G401.6 (cell line): ENCODE measurements at regions not wholly inside any gene's neighbourhood (a gene's known extent, or its start where the extent isn't known, plus 50 kb on each side); places are given as distances from the start of the nearest gene placed in this dataset.
"Not testable (repeated sequence)": the region's sequence is repeated elsewhere in the genome, so short reads cannot be mapped to it uniquely, and the experiment has no call there.

ENCODE experiments used
- FAIRE-seq: peaks from 2 replicates; lab custom pipeline; 2012; peaks lifted over from hg19 to GRCh38; lab: Jason Lieb, UNC

DNA sequence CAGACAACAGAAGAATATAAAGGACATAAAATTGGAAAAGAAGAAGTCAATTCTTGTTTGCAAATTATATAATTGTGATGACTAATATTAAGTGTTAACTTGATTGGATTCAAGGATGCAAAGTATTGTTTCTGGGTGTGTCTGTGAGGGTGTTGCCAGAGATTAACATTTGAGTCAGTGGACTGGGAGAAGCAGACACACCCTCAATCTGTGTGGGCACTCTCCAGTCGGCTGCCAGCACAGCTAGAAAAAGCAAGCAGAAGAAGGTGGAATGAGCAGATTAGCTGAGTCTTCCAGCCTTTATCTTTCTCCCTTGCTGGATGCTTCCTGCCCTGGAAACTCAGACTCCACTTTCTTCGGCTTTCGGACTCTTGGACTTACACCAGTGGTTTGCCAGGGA lies 51.7 kb downstream of the UBE2NL start:
- no peak for FAIRE-seq

DNA sequence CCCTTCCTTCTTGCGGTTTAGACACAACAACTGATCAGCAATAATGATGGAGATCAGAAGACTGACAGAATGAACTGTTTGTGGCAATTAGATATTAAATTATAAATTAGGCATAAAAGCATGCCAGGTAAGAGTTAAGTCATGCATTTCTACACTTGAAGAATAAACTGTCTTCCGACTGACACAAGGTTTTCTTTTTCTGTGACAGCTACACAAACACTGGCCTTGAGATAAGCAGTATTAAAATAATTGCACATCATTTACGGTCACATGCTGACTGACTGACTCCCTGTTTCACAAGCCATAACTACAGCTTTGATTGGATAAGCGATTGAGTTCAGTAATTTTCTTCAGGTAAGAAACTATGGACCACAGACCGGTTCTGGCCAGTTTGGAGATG lies 56.2 kb downstream of the UBE2NL start:
- FAIRE-seq, result no peak

DNA sequence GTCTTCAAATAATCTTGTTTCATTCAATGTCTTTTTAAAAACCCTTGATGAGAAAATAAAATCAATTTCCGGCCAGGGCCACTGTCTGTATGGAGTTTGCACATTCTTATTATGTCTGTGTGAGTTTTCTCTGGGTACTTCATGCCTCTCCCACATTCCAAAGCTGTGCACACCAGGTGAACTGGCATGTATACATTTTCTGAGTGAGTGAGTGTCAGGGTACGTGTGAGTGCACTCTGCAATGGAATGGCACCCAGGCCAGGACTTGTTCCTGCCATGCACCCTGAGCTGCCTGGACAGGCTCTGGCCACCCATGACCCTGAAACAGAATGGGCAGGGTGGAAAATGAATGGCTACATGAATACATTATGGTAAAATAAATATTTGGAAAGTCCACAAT lies 61.3 kb downstream of the UBE2NL start:
- FAIRE-seq, result no peak

DNA sequence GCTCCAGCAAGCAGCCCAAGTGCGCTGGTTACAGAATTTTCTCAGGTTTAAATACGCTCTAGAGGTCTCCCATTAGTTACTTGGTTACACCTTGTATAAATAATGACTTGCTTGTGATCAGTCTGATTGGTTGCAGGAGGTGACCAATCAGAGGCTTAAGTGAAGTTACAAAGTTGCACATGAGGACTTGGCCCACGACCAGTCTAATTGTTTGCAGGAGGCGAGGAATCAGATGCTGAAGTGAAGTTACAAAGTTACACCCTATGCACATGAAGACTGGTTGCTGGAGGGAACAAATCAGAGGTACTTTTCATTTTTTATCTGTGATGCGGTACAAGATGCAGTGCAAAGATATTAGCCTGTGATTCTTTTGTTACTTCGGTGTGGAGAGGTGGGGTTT lies 80.7 kb downstream of the UBE2NL start:
- no peak for FAIRE-seq

DNA sequence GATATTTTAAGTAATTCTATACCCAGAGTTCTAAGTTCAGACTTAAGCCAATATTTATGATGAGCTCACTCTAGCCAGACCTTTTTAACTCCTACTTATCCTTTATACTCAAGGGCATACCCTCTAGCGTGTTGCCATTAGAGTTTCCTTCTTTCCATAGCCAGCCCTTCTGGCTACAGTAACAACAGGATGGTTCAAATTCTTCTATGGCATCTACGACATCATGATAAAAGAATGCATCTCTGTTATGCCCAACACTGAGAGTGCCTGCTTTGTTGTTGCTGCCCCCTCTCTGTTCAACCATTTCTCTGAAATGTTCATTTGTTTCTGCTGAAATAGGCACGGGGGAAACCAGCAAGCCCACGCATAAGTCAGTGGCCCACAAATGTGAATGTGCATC lies 104.5 kb downstream of the UBE2NL start:
- no peak for FAIRE-seq

DNA sequence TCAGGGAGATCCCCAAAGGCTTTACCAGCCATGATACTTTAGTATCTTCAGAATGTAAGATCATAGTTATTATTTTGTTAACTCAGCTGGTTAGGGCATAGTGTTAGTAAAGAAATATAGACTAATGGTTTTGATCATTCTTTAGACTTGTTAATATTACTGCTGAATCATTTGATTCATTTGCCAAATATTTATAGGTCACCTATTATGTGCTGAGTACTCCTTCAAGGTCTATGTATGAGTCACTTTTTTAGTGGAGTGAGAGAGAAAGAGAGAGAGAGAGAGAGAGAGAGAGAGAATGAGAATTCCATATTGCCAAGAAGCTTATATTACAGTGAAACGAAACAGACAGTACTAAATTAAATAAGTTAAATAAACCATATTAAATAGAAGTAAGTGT lies 110.3 kb downstream of the UBE2NL start:
- no peak for FAIRE-seq

DNA sequence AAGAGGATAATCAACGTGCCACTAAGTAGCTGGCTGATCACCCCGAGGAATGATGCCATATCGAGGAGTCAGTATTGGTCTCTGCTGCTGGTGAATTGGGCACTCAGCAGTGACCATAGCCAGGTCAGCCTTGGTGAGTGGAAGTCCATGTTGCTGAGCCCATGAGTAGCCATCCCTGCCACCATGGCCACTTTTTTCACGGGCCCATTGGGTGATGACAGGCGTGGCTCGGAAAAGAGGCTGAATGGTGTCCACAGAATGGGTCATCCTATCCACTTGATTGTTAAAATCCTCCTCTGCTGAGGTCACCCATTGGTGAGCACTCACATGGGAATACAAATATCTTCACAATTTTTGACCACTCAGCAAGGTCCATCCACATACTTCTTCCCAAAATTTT lies 114.4 kb downstream of the UBE2NL start:
- no peak for FAIRE-seq

DNA sequence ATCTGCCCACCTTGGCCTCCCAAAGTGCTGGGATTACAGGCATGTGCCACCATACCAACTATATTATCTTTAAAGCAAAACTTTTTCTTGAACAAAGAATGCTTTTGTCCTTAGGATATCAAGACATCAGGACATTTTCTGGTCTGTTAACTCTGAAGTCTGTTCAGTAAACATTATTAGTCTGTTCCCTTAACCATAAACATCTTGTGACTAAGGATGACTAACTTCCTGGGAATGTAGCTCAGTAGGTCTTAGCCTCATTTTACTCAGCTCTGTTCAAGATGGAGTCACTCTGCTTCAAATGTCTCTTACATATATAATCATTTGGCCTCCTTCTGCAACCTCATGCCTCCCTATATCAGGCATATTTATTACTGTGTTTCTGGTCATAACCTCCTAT lies 122.9 kb downstream of the UBE2NL start:
- no peak for FAIRE-seq

DNA sequence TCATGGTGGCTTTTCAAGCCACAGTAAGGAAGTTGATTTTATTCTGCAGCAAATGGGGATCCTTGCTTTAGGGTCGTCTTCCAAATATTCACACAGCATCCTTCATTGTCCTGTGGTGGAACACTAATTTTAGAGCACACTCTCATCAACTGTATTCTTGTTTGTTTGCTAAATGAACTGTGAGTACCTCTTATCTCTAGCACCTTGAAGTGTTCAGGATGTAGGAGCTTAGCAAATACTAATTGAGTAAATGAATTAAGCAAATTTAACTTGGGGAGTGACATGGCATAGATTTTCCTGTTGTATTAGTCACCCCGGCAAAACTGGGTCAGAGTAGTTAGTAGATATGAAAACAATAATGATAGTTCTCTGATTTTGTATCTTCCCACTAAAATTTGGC lies 156.9 kb downstream of the UBE2NL start:
- no peak for FAIRE-seq

DNA sequence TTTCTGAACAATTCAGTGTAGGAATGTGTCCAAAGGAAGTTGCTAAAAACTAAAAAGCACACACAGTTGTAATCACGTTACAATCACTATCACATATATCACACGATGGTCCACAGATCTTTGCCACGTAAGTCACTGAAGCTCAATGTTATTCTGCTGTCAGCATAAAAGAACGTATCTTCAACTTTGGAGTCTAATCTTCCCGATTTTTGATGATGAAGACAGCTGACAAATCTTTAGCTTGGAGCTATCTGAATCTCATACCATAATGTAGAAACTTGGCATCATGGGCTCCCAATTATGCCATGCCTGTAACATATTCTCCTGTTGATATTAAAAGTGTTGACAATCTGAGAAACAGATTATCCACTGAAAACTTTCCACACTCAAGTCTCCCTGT lies 158.4 kb downstream of the UBE2NL start:
- no peak for FAIRE-seq

DNA sequence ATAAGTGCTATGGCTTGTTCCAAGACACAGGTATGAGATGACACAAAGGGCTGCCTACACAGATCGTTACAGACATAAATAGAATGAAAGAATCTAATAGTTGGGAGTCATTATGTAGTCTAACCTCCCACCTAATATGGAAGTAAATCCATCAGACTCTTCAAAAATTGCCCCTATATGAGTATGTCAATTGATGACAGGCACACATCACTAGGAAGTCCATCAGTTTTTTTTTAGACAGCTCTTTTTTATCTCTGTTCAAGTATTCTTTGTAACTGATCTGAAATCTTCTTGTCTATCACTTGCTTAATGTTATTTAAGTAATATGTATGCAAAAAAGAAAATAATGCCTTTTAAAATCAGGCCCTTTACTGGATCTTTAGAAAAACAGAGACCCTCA lies 191.6 kb downstream of the UBE2NL start:
- no peak for FAIRE-seq

DNA sequence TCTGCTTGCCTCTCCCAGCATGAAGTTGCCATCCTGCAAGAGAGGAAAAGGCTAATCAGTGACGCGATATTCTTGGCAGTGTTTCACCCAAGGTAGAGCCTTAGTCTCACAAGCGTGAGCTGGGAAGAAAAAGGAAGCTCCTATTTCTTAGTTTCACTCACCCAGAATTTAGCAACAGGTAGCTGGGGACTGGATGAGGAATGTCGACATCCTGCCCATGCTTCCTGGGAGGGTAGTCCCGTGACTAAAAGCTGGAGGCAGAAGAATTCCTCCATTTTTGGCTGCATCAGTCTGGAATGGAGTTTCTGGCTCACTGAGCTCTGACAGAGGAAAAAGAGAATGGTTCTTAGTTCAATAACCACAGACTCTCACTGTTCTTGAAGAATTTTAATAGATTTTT lies 198.4 kb downstream of the UBE2NL start:
- FAIRE-seq, result not testable (repeated sequence)

DNA sequence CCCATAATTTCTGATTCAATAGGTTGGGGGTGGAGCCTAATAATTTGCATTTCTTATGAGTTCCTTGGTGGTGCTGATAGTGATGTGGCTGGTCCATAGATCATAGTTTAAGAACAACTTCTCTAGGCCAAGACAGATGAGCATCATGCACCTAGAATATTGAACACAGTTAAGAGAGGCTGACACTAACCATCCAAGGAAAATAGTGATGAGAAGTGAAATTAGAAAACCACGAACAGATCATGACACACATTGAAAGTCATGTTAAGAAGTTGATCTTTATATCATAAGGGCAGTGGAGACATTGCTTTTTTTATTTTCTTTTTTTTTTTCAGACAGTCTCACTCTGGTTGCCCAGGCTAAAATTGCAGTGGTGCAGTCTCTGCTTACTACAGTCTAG lies 205.8 kb downstream of the UBE2NL start:
- not testable (repeated sequence) for FAIRE-seq

DNA sequence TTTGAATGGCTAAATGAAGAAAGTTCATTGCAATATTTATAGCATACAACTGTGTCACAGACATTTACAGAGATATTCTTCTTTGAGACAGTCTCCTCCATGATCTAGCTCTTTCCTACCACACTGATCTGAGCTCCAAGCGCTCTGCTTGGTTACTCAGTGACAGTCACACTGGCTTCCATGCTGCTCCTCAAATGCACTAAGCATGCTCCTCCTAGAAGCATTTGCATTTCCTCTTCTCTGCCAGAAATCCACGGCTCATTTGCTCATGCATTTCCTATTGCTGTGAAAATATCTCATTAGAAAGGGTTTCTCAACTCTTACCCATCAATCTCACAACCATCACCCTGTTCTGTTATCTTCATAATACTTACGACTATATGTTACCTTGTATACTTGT lies 208.2 kb downstream of the UBE2NL start:
- not testable (repeated sequence) for FAIRE-seq

DNA sequence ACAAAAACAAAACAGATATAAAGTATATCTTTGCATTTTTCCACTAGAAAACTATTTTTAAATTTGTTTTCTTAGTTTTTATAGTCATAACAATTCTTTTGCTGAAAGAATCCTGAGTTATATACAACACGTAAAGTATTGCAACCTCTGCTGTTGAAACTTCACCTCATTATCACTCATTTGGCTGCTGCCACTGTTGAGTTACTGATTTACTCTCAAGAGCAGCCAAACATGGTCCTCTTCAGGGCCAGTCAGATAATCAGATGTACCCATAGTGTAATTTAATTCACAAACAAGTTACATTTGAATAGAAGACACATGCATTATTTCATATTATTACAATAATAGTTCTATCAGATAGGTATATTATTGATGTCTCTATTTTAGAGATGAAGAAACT lies 235.6 kb downstream of the UBE2NL start:
- peak; percentile 8 for FAIRE-seq

DNA sequence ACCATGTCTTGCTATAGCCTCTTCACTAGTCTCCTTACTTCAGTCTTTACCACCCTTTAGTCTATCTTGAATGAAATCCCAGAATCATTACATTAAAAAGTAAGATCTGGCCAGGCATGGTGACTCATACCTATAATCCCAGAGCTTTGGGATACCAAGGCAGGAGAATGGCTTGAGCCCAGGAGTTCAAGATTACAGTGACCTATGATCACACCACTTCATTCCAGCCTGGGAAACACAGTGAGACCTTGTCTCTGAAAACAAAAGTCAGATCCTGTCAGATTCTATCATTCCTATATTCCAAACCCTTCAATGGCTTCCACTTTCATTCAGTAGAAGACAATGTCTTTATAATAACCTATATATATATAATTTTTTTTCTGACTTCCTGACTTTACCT lies 237.7 kb downstream of the UBE2NL start:
- FAIRE-seq, result not testable (repeated sequence)

DNA sequence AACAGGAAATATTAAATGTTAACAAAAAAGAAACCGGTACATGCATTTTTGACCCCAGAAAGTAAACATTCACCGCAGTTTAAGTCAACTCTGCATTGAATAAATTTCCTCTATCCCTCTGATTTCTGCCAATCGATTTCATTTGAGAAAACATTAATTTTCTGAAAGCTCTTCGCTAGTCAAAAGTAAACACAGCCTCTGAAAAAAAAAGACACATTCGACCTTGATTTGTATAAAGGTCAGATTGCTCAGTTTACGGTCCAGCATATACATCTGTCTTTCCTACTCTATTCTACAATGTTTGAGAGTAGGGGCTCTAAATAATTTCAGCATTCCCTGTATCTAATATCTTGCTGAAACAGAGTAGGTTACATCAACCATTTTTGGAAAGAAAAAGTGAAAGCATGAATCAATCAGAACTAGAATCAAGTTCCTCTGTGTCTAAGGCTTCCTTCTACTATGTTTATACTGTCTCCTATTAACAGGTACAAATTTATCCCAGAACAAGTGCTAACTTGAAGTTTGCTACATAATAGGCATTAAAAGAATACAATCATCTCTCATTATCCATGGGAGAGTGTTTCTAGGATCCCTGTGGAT lies 243.8 kb downstream of the UBE2NL start:
- FAIRE-seq, result not testable (repeated sequence)

DNA sequence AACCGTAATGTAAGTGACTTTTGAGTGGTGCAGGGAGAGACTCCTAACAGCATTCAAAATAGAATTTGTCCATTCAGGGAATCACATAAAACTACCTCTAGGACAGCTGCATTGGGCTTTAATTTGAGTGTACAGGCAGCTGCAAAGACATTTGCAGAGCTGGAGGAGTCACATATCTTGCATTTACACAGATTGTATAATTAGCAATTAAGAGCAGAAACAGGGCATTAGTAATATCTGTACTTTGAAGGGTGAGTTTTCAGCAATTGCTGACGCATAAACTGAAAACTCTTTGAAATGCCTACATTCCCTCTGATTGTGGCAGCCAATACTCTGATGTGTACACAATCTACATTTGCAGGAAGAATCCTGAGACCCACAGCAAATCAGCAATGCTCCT lies 245.6 kb downstream of the UBE2NL start:
- FAIRE-seq, result not testable (repeated sequence)

DNA sequence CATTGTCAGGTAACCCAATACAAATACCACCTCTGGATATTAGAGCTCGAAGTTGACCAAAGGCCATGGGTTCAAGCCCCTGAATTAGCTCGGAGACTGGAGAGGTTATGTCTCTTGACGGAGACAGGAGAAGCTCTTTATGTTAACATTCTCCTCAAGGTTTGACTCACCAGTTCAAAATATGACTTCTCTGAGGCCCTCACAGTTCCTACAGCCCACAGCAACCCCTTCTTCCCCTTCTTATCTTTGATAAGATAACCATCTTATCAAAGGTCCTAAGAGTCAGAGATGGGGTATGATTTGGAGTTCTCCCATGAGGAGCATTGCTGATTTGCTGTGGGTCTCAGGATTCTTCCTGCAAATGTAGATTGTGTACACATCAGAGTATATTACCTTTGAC lies 246.6 kb downstream of the UBE2NL start:
- FAIRE-seq, result not testable (repeated sequence)

DNA sequence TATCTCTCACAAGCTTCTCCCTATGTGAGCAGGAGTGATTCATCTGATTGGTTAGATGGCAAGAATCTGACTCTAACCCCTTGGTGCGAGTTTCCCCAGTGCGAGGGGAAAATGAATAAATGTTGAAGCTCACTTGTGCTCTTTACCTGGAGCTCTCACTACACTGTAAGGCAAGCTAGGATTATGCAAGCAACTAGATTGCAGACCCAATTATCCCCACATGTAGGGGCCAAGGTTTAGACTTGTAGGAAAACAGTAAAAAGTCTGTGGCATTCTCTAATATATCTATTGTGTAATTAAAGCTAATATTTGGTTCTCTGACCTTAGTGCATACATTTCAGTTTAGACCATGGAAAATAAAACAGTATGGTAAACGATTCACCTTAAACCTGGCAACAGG lies 247.2 kb downstream of the UBE2NL start:
- FAIRE-seq, result not testable (repeated sequence)

DNA sequence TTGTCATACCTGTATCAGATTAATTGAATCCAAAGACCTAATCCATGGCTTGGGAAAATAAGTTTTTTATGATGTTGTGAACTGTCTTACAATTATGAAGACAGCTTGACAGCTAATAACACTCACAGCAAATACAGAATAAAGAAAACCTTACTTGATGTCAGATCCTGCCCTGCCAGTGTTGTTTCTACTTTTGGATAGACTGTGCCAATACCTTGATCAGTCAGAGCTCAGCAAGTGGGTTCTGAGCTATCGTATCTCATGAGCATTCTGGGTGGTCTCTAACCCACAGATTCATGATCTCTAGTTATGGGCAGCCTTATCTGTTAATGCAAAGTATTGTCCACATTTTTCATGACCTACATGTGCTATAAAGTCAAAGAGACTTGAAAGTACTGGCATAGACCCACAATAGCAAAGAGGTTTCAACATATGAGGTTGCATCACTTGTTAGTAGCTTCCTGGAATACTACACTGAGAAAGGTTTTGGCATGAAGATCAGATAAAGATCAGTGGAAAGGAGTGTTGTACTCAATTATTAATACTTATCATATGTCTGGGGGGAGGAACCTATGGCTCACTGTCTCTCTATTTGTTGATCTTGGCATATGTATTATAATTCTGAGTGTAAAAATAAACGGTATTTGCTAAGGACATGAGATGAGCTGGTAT lies 250.7 kb downstream of the UBE2NL start:
- FAIRE-seq, result not testable (repeated sequence)

DNA sequence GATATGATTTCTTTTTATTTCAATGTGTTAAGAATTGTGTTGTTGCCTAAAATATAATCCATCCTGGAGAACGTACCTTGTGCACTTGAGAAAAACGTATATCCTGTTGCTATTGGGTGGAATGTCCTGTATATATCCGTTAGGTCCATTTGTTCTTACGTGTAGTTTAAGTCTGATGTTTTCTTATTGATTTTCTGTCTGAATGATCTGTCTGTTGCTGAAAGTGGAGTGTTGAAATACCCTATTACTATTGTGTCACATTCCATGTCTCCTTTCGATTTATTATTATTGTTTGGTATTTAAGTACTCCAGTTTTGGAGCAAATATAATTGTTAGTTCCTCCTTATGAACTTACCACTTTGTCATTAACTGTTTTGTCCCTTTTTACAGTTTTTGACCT lies 270.6 kb downstream of the UBE2NL start:
- not testable (repeated sequence) for FAIRE-seq

DNA sequence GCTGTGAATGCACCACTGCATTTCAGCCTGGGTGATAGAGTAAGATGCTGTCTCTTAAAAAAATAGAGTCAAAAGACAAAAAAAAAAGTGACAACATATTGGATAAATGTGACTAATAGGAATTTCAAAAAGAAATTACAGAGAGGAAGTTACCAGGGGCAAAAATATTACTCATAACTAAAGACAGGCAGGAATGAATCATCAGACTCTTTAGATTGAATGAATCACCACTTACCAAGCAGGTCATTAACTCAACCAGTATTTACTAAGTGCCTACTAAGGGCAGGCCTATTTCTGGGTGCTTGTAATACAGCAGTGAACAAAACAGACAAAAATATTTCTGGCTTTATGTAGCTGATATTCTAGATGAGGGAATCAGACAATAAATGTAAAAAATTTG lies 301.3 kb downstream of the UBE2NL start:
- not testable (repeated sequence) for FAIRE-seq

DNA sequence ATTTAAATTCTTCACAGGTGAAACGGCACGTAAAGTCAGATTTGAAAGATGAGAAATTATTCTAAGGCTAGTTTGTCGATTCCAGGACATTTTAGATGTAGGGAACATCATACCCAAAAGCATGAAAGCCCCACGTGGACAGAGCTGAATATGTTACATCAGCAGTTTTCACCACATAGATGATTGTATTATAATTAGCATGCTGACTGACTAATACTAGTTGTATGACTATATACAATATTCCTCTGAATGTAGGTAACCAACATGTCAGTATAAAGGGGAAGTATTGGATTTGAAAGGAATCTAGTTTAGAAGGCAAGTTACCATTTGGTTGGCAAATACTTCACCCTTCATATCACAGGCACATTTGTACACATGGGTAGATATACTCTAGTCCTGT lies 304.6 kb downstream of the UBE2NL start:
- not testable (repeated sequence) for FAIRE-seq
